HL-60 (cell line): ENCODE measurements at regions not wholly inside any gene's neighbourhood (a gene's known extent, or its start where the extent isn't known, plus 50 kb on each side); places are given as distances from the start of the nearest gene placed in this dataset.

Source experiments
- GABPA ChIP-seq: IDR thresholded peaks from 2 replicates; pipeline ENCODE4 v1.6.1; 2012; ENCODE audit warnings: low read depth
- POLR2AphosphoS5 ChIP-seq: IDR thresholded peaks from 2 replicates; pipeline ENCODE4 v1.6.1; 2012; ENCODE audit warnings: low read depth
- SPI1 ChIP-seq: IDR thresholded peaks from 2 replicates; pipeline ENCODE4 v1.6.1; 2012; ENCODE audit warnings: low read depth, mild to moderate bottlenecking, borderline replicate concordance
- TF ChIP-seq, protein P1 (sequence below): IDR thresholded peaks from one replicate; pipeline ENCODE4 v1.5.1; 2011; ENCODE audit warnings: low read length, control low read depth, inconsistent platforms; ENCODE audit not compliant: insufficient read depth
- TF ChIP-seq, protein P2 (sequence below): IDR thresholded peaks from 2 replicates; pipeline ENCODE4 v1.6.1; 2012; ENCODE audit warnings: low read depth; ENCODE audit not compliant: insufficient replicate concordance

DNA sequence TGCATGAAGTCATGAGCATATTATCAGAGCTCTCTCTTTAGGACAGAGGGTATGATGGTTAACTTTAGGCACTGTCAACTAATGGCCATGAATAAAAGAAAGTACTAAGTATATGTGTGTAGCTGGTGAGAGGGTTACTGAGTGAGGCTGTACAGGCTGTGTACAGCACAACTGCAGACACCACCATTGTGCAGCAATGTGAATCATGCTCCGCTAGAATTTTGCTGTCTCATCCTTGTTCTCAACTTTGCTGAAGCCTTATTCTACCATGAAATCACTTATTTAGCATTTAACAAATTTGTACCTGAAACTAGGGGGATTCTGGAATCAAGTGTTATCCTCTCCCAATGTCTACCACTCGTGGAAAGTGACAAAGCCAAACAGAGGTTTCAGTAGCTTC is 414.9 kb downstream of the PLCL1 start:
- TF ChIP-seq, protein P1, sequence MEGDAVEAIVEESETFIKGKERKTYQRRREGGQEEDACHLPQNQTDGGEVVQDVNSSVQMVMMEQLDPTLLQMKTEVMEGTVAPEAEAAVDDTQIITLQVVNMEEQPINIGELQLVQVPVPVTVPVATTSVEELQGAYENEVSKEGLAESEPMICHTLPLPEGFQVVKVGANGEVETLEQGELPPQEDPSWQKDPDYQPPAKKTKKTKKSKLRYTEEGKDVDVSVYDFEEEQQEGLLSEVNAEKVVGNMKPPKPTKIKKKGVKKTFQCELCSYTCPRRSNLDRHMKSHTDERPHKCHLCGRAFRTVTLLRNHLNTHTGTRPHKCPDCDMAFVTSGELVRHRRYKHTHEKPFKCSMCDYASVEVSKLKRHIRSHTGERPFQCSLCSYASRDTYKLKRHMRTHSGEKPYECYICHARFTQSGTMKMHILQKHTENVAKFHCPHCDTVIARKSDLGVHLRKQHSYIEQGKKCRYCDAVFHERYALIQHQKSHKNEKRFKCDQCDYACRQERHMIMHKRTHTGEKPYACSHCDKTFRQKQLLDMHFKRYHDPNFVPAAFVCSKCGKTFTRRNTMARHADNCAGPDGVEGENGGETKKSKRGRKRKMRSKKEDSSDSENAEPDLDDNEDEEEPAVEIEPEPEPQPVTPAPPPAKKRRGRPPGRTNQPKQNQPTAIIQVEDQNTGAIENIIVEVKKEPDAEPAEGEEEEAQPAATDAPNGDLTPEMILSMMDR = no peak
- TF ChIP-seq GABPA (no peak), POLR2AphosphoS5 (no peak), SPI1 (no peak)
- TF ChIP-seq, protein P2, sequence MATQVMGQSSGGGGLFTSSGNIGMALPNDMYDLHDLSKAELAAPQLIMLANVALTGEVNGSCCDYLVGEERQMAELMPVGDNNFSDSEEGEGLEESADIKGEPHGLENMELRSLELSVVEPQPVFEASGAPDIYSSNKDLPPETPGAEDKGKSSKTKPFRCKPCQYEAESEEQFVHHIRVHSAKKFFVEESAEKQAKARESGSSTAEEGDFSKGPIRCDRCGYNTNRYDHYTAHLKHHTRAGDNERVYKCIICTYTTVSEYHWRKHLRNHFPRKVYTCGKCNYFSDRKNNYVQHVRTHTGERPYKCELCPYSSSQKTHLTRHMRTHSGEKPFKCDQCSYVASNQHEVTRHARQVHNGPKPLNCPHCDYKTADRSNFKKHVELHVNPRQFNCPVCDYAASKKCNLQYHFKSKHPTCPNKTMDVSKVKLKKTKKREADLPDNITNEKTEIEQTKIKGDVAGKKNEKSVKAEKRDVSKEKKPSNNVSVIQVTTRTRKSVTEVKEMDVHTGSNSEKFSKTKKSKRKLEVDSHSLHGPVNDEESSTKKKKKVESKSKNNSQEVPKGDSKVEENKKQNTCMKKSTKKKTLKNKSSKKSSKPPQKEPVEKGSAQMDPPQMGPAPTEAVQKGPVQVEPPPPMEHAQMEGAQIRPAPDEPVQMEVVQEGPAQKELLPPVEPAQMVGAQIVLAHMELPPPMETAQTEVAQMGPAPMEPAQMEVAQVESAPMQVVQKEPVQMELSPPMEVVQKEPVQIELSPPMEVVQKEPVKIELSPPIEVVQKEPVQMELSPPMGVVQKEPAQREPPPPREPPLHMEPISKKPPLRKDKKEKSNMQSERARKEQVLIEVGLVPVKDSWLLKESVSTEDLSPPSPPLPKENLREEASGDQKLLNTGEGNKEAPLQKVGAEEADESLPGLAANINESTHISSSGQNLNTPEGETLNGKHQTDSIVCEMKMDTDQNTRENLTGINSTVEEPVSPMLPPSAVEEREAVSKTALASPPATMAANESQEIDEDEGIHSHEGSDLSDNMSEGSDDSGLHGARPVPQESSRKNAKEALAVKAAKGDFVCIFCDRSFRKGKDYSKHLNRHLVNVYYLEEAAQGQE = no peak
